Caki2 (cell line): ENCODE measurements at regions not wholly inside any gene's neighbourhood (a gene's known extent, or its start where the extent isn't known, plus 50 kb on each side); places are given as distances from the start of the nearest gene placed in this dataset.

Experiments
- DNase-seq: peaks from one replicate; pipeline ENCODE4 v3.0.0-alpha.2; 2015; ENCODE audit warnings: low read depth
- in situ Hi-C: cut with HindIII; loops from 2 replicates; pipeline ENCODE4 v1.10.0; 2016; ENCODE audit warnings: low sequenced_read_pairs, low pct_unique_long_range_greater_than_20kb, mixed read lengths

- in situ Hi-C loops = no loop called here
- no peak for DNase-seq
These were observed 1343.7 kb downstream of the LRFN5 start for GRCh38 chr14:42950363-42950762.

DNA sequence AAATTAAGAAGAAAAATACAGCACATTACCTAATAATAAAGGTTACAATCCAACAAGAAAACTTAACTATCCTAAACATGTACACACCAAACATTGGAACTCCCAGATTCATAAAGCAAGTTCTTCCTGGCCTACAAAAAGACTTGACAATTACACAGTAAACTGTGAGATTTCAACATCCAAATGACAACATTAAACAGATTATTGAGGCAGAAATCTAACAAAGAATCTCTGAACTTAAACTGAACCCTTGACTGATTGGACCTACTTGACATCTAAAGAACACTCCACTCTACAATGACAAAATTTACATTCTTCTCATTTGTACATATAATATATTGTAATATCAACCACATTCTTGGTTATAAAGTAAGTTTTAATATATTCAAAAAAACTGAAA lies 1341.3 kb downstream of the LRFN5 start:
- in situ Hi-C loops = no loop called here
- no peak for DNase-seq

GRCh38 chr14:42944284-42944683 lies 1337.6 kb downstream of the LRFN5 start:
- in situ Hi-C loops = no loop called here
- DNase-seq = no peak

DNA sequence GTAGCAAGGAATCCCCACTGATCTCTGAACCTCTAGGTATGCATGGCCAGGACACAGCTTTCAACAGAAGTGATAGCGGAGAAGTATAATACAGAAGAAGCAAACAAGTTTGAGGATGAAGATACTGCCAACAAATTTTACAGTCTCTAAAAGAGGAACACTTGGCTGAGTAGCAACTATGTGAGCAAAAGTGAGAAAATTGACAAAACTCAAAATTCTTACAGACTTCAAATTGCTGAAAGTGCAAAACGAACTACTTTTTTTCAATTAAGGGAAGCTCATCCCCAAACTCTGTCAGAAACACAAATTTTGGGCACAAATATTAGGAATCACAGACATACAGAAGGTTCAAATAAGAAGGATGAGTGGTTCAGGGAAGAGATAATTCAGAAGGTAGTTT lies 1324.6 kb downstream of the LRFN5 start:
- DNase-seq = no peak
- in situ Hi-C loops = no loop called here

- in situ Hi-C loops = no loop called here
- peak; percentile 10 for DNase-seq
These were observed 1323.3 kb downstream of the LRFN5 start for GRCh38 chr14:42929806-42930480.

DNA sequence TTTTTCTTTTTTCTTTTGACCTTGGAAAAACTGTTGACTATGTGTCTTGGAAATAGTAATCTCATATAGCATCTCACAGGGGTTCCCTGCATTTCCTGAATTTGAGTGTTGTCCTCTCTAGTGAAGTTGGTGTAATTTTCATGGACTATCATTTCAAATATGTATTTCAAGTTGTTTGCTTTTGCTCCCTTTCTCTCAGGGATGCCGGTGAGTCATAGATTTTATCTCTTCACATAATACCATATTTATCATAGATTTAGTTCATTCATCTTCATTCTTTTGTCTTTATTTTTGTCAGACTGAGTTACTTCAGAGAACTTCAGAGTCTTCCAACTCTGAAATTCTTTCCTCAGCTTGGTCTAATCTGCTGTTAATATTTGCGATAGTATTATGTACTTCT lies 1320.6 kb downstream of the LRFN5 start:
- DNase-seq = no peak

DNA sequence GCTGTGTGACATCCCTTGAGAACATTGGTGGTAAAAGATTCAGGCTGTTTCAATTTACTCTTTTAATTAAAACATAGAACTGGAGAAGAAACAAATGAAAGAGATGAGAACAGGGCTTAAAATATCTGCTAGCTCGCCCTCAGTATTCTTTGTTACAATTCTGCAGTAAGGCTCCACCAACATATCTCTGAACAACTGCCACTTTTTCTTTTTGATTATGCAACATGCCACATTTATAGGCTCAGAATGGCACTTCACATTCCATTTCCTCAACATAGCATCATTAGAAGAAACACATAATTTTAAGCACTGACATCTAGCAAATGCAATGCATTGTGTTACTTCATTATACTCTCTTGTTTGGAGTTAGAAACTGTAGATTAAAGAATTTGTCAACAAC lies 1315.2 kb downstream of the LRFN5 start:
- in situ Hi-C loops = no loop called here
- no peak for DNase-seq

More for the DNA sequence above, 1320.6 kb downstream of the LRFN5 start:
- in situ Hi-C loops = no loop called here

GRCh38 chr14:42918615-42919014 lies 1311.9 kb downstream of the LRFN5 start:
- no peak for DNase-seq
- in situ Hi-C loops = no loop called here

- no peak for DNase-seq
- in situ Hi-C loops = no loop called here
These were observed 1305.0 kb downstream of the LRFN5 start for GRCh38 chr14:42911642-42912041.

DNA sequence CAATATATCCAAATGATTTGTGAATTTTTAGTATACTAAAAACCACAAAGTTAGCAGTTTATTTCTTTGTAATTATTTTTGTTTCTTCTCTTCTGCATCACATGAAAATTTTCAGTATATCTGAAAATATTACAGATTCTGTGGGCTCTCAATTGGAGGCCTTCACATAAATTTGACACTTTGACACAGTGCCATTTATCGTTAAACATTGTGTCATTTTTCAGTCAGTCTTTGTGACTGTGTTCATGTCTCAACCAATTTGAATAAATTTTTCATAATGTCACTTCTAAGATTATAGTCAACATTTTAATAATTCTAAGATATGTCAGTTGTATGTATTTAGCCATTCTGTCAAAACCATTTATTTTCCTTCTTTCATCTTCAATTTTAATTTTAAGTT lies 1303.0 kb downstream of the LRFN5 start:
- DNase-seq = no peak
- in situ Hi-C loops = no loop called here

DNA sequence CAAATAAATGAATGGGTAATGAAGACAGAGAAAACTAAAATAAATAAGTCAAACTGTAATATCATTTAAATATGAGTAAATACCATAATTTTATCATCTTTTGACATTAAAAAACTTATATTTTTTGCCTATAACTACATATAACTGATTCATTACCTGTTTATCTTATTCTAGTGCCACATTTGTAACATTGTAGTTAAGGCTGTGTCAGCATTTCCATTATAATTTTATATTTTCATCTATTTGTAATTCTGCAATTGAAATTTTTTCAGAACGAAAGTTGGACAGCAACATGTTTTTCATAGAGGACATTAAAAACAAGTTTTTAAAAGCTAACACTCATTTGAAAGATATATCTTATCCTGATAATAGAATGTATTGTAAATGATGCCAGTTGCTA lies 1286.5 kb downstream of the LRFN5 start:
- DNase-seq = no peak

GRCh38 chr14:42884100-42884499 lies 1277.4 kb downstream of the LRFN5 start:
- DNase-seq = peak; percentile 64
- in situ Hi-C loops = no loop called here

More for the DNA sequence above, 1286.5 kb downstream of the LRFN5 start:
- in situ Hi-C loops = no loop called here

- in situ Hi-C loops = no loop called here
- no peak for DNase-seq
These were observed 1271.0 kb downstream of the LRFN5 start for GRCh38 chr14:42877716-42878115.

- in situ Hi-C loops = no loop called here
- no peak for DNase-seq
These were observed 1266.1 kb downstream of the LRFN5 start for GRCh38 chr14:42872786-42873185.

- peak; percentile 33 for DNase-seq
- in situ Hi-C loops = no loop called here
These were observed 1263.0 kb downstream of the LRFN5 start for GRCh38 chr14:42869681-42870080.

- in situ Hi-C loops = no loop called here
- no peak for DNase-seq
These were observed 1255.4 kb downstream of the LRFN5 start for GRCh38 chr14:42862114-42862513.

DNA sequence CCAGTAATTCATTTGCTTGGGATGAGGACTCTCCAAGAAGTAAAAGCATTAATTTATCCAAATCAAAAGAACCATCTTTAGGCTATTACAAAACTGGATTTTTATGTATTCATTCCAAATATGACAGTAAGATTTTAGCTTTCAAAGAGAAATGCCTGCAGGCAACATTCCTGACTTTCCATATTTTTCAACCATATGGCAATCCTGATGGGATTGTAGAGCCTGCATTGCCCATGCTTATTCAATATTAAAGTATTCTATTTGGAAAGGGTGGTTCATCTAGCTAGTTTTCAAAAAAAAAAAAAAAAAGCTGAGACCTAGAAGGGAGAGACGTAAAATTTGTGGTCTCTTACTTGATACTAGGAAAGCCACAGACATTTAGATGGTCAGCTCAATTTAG lies 1253.7 kb downstream of the LRFN5 start:
- in situ Hi-C loops = no loop called here
- DNase-seq = no peak

- in situ Hi-C loops = no loop called here
- DNase-seq = no peak
These were observed 1249.4 kb downstream of the LRFN5 start for GRCh38 chr14:42856106-42856505.

GRCh38 chr14:42855085-42855484 lies 1248.4 kb downstream of the LRFN5 start:
- peak; percentile 1 for DNase-seq
- in situ Hi-C loops = no loop called here

DNA sequence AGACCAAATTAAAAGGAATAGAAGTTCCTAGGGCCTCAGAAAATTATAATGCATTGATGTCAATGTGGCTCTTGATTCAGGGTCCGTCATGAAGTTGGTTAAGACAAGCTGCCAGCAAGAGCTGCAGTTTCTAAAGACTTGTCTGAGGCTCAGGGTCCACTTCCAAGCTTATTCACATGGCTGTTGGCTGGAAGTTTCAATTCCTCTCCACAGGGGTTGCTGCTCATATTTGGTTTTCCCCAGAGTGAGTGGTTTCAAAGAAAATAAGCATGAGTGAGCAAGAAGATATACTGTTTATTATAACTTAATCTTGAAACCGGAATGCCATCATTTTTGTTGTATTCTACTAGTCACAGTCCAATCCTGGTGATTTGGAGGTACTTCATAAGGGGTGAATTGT lies 1247.4 kb downstream of the LRFN5 start:
- in situ Hi-C loops = no loop called here
- no peak for DNase-seq

DNA sequence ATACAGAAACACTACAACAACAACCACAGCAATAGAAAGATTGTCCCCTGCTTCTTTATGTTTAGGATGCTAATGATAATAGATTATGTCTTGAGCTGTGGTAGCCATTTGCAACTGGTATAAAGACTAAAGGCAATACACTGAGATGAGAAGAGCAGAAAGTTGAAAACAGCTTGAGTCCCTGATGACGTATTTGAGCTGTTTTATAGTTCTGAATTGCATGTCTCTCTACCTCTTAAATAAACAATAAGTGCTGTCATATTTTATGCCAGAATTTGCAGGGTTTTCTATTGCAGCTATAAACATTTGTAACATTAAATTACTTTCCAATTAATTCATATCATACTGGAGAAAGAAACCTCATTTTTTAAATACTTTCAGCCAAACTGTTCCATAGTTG lies 1242.0 kb downstream of the LRFN5 start:
- DNase-seq = no peak
- in situ Hi-C loops = no loop called here
